Transverse colon (tissue), 4 donors: ENCODE measurements at regions not wholly inside any gene's neighbourhood (a gene's known extent, or its start where the extent isn't known, plus 50 kb on each side); places are given as distances from the start of the nearest gene placed in this dataset.
A peak's percentile ranks its signal among the peaks of the same experiment; 100 is the strongest.

Experiments
- DNase-seq: peaks from one replicate; pipeline ENCODE4 v3.0.0-alpha.2; 2019
- H3K27ac ChIP-seq, 4 donors: fragments of 200-600 bp; sonication (generic); 2 replicates each; pipeline ENCODE4 v1.5.1; 2016 to 2018; ENCODE audit warnings: inconsistent platforms in 4 of 4
- H3K27me3 ChIP-seq: fragments of 200-600 bp; sonication (generic); 2 replicates; pipeline ENCODE4 v1.5.1; 2017; ENCODE audit warnings: inconsistent platforms
- H3K36me3 ChIP-seq, 4 donors: fragments of 200-600 bp; sonication (generic); 2 replicates each; pipeline ENCODE4 v1.5.1; 2017 to 2019; ENCODE audit warnings: inconsistent platforms in 4 of 4
- H3K4me1 ChIP-seq, 4 donors: fragments of 200-600 bp; sonication (generic); 2 replicates each; pipeline ENCODE4 v1.5.1; 2017 to 2020; ENCODE audit warnings: inconsistent platforms in 4 of 4
- H3K4me3 ChIP-seq, 4 donors: fragments of 200-600 bp; sonication (generic); 1 replicate in 1 of 4; 2 replicates in 3 of 4; pipeline versions ENCODE4 v1.5.1 to v1.6.1; 2017 to 2019; ENCODE audit warnings: inconsistent platforms in 4 of 4
- H3K9me3 ChIP-seq, 2 donors: fragments of 200-600 bp; sonication (generic); 2 replicates each; pipeline ENCODE4 v1.5.1; 2017 to 2019; ENCODE audit warnings: inconsistent platforms in 2 of 2
- CTCF ChIP-seq, 5 experiments: fragments of 200-600 bp in 3 of 5; fragments of 450-650 bp in 2 of 5; sonication (generic) in 3 of 5; IDR thresholded peaks; 1 replicate in 2 of 5; 2 replicates in 3 of 5; pipeline ENCODE4 v1.5.1; 2016 to 2017; ENCODE audit warnings: antibody characterized with exemption in 5 of 5, inconsistent platforms in 3 of 5, mild to moderate bottlenecking in 2 of 5, moderate library complexity in 1 of 5
- EP300 ChIP-seq: sonication (generic); formaldehyde crosslinking; IDR thresholded peaks from one replicate; pipeline ENCODE4 v1.6.1; 2017; ENCODE audit warnings: antibody characterized with exemption, low read depth
- POLR2A ChIP-seq: fragments of 450-650 bp; IDR thresholded peaks from one replicate; pipeline ENCODE4 v1.6.1; 2016; ENCODE audit warnings: antibody characterized with exemption, mild to moderate bottlenecking, moderate library complexity
- POLR2AphosphoS5 ChIP-seq, 3 donors: sonication (generic); formaldehyde crosslinking; IDR thresholded peaks; one replicate each; pipeline ENCODE4 v1.6.1; 2016; ENCODE audit warnings: antibody characterized with exemption in 3 of 3
- WGBS, 2 donors: methylation state at CpG; one replicate each; pipeline ENCODE4 v1.1.5; 2018; ENCODE audit warnings: low coverage in 1 of 2; 5-methylcytosine and 5-hydroxymethylcytosine counted together
- in situ Hi-C, 4 donors: fragments of 200-750 bp; cut with MboI; loops; one replicate each; pipeline versions ENCODE4 v1.15.0 to v1.15.1; 2017; ENCODE audit warnings: low sequenced_read_pairs in 3 of 4, low pct_ligation_motif_present in 1 of 4, low pct_unique_long_range_greater_than_20kb in 1 of 4
- intact Hi-C: fragments of 100-400 bp; cut with DNase I; formaldehyde crosslinking; loops from one replicate; pipeline ENCODE4 v1.15.1; 2023; ENCODE audit warnings: low total_unique reads

- Histone ChIP-seq H3K36me3 (no peaks in the 10 kb centered on the region), H3K4me3 (no peak overlapping the region), H3K4me1 (peaks cover 8 to 47% (median 37%) of the 10 kb centered on the region in 4 donors), H3K27ac (peak overlapping the region; percentile 66 to 74 (median 72)), H3K9me3 (no peaks in the 10 kb centered on the region), H3K27me3 (peaks cover 7% of the 10 kb centered on the region)
- intact Hi-C loops: no loop called here
- TF ChIP-seq CTCF (IDR thresholded peaks at IDR 0.05): no peak
- no peak for TF ChIP-seq POLR2AphosphoS5 (IDR thresholded peaks at IDR 0.05)
- TF ChIP-seq POLR2A: no peak
- no peak for TF ChIP-seq EP300
- in situ Hi-C loops: no loop called here
- no peak for DNase-seq
- WGBS, 2 donors: 60 to 69% methylated on average over 4 to 24 of the region's 24 CpGs
Observed at GRCh38 chr1:47555841-47556560, 118.2 kb downstream of the FOXD2 start.

DNA sequence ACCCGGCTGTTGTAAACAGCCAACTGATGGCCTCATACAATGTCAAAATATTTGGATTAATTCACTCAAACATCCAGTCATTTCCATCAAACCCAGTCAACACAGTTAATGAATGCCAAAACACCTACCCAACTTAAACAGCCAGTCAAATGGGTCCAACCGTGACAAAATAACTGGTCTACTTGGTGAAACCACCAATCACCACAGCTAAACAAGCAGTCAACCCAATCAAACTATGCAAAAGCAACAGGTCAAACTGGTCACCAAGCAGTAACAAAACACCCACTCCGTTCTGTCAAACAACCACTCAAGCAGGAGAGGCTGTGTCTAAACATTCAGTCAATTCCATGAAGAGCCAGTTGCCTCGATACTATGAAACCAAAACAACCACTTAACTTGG is 119.2 kb downstream of the FOXD2 start:
- no peak overlapping the region for H3K4me3 ChIP-seq
- TF ChIP-seq POLR2A (no peak), EP300 (no peak)
- H3K36me3 ChIP-seq: no peaks in the 10 kb centered on the region
- intact Hi-C loops: no loop called here
- H3K27ac ChIP-seq: no peak overlapping the region
- DNase-seq: no peak
- peaks cover 8 to 47% (median 37%) of the 10 kb centered on the region in 4 donors for H3K4me1 ChIP-seq
- H3K9me3 ChIP-seq: no peaks in the 10 kb centered on the region
- in situ Hi-C loops: no loop called here
- 60 to 67% methylated on average over 2 to 4 of the region's 4 CpGs for WGBS, 2 donors
- H3K27me3 ChIP-seq: peaks cover 7% of the 10 kb centered on the region

DNA sequence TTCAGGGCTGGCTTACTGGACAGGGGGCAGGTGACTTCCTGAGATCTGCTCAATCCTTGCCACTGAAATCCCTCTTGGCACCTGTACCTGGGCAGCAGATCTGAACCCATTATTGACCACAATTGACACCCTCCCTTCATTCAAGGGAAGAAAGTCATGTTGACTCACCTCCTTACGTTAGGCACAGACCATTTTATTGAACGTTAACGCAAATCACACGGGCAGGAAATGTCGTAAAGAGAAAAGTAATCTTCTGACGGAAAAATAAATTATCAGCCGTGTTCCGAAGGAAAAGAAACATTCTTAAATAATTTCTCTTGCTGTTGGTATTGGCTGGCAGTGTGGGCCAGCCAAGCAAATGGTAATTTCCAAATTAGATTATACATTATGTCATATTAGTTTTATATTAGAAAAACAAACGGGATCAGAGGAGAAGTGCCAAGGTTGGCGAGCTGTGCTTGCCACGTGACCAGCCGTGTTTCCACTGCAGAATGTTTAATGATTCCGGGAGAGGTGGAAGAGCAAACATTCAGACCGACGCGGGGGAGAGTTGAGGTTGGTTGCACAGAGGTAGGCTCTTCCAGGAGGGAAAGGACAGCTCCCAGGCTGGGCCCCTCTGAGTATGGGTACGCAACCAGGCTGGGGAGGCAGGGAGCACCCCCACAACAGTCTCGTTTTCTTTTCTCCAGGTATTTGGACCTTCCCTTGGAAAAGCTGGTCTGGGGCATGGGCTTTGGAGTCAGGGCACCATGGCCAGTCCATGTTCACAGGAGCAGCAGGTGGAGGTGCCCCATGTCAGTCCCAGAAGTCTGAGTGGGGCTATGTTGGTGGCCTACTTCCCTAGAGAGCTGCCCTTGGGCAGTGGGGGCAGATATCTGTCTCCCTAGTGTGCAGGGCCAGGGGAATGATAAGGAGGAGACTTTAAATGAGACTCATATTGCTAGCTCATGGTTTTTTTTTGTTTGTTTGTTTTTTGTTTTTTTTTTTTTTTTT is 121.1 kb downstream of the FOXD2 start:
- DNase-seq: peak; percentile 78
- peak overlapping the region; percentile 63 to 86 (median 78) for H3K27ac ChIP-seq
- H3K4me1 ChIP-seq: peaks cover 8 to 45% (median 36%) of the 10 kb centered on the region in 4 donors
- peak overlapping the region in 3 of 4 donors; percentile 2 to 41 (median 16) for H3K4me3 ChIP-seq
- TF ChIP-seq POLR2AphosphoS5 (IDR thresholded peaks at IDR 0.05): peak in 2 of 3 donors; percentile 71 to 80
- no peak for TF ChIP-seq EP300
- peak; percentile 88 for TF ChIP-seq POLR2A
- peaks cover 7% of the 10 kb centered on the region for H3K27me3 ChIP-seq
- in situ Hi-C loops: no loop called here
- intact Hi-C loops: no loop called here
- WGBS, 2 donors: 18 to 36% methylated on average over 14 to 18 of the region's 18 CpGs
- no peaks in the 10 kb centered on the region for H3K9me3 ChIP-seq
- H3K36me3 ChIP-seq: no peaks in the 10 kb centered on the region

- peak; percentile 32 for DNase-seq
- TF ChIP-seq EP300 (no peak), POLR2AphosphoS5 (IDR thresholded peaks at IDR 0.05) (no peak), CTCF (IDR thresholded peaks at IDR 0.05) (no peak), POLR2A (no peak)
- Histone ChIP-seq H3K4me1 (peaks cover 8 to 33% (median 28%) of the 10 kb centered on the region in 4 donors), H3K36me3 (no peaks in the 10 kb centered on the region), H3K27ac (peak overlapping the region in 3 of 4 donors; percentile 63 to 86 (median 84)), H3K27me3 (peaks cover 7% of the 10 kb centered on the region), H3K9me3 (no peaks in the 10 kb centered on the region), H3K4me3 (no peak overlapping the region)
- WGBS, 2 donors: 42% methylated on average over 7 of the region's 7 CpGs; no CpG with 5 or more reads in 1 of the 2 donors
- in situ Hi-C loops (no loop called here), intact Hi-C loops (no loop called here)
Observed at GRCh38 chr1:47559944-47560695, 122.3 kb downstream of the FOXD2 start.
